ENCODE measurements at regions not wholly inside any gene's neighbourhood (a gene's known extent, or its start where the extent isn't known, plus 50 kb on each side); places are given as distances from the start of the nearest gene placed in this dataset.

DNA sequence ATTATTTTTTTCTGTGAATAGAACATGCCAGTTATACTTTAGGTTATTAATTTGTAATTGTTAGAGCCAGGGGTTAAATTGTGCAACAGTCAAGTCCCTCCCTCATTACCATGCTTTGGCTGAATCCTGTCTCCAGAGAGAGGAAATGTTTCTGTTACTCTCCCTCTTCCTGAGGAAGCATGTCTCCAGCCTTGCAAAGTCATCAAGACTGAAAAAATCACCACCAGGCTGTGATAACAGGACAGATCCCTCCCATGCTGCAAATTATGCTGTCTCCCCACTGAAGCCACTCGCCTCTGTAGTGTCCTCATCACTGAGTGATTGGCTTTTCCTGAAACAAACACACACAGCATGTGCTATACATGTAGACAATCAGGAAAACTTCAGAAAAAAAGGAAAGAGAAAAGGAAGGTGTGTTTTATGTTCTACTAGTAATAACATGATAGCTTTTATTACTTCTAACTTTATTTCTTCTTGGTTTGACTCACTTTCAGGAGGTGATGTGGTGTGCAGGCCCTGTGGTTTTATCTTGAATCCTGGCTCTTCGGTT, 290.0 kb upstream of the JAG1 start:
- H3F3A ChIP-seq (replicated peaks; ENCODE audit: insufficient read depth): no peaks in the 10 kb centered on the region
- H3K9me2 ChIP-seq: no peaks in the 10 kb centered on the region
- no peak overlapping the region for H3K4me3 ChIP-seq (ENCODE audit: low read depth in 2 of 2, low read length in 1 of 2)
- no peak for DNase-seq
- H3K27ac ChIP-seq (ENCODE audit: low read depth in 2 of 2, low read length in 1 of 2): no peak overlapping the region
- no peaks in the 10 kb centered on the region for H3K79me2 ChIP-seq (ENCODE audit: insufficient read depth)
- H3K4me2 ChIP-seq: no peak overlapping the region
- TF ChIP-seq JUND (IDR thresholded peaks at IDR 0.05) (no peak), EZH2phosphoT487 (IDR thresholded peaks at IDR 0.05; ENCODE audit: borderline replicate concordance, low read depth) (no peak), SMC3 (IDR thresholded peaks at IDR 0.05; ENCODE audit: low read depth, low read length) (no peak), GATA2 (CRISPR knock-in tag; IDR thresholded peaks at IDR 0.05) (no peak), USF1 (IDR thresholded peaks at IDR 0.05; ENCODE audit: borderline replicate concordance, low read depth) (no peak)
- 77% methylated on average over 2 of the region's 2 CpGs for WGBS (ENCODE audit: low lambda C conversion rate)
- H3K4me1 ChIP-seq (ENCODE audit: control insufficient read depth in 1 of 2, insufficient read depth in 2 of 2, low read depth in 1 of 2, low read length in 1 of 2): no peaks in the 10 kb centered on the region
- no peaks in the 10 kb centered on the region for H3K9me3 ChIP-seq
- H4K20me1 ChIP-seq (ENCODE audit: insufficient read depth): no peaks in the 10 kb centered on the region
- H3K36me3 ChIP-seq (replicated peaks in 1 of 2; ENCODE audit: control insufficient read depth in 1 of 2, insufficient read depth in 2 of 2, low read length in 1 of 2): no peaks in the 10 kb centered on the region
- no peak overlapping the region for H2AFZ ChIP-seq (ENCODE audit: low read depth)
- POLR2A ChIA-PET: no interaction called here
- CTCF ChIA-PET: no interaction called here
- no peak overlapping the region for H3K9ac ChIP-seq
- no peaks in the 10 kb centered on the region for H3K27me3 ChIP-seq (ENCODE audit: insufficient read depth)

- Histone ChIP-seq H3K9ac (no peak overlapping the region), H3K4me3 (ENCODE audit: low read depth in 2 of 2, low read length in 1 of 2) (no peak overlapping the region), H3K79me2 (ENCODE audit: insufficient read depth) (no peaks in the 10 kb centered on the region), H3K9me2 (no peaks in the 10 kb centered on the region), H4K20me1 (ENCODE audit: insufficient read depth) (no peaks in the 10 kb centered on the region), H3K27ac (ENCODE audit: low read depth in 2 of 2, low read length in 1 of 2) (no peak overlapping the region), H3K9me3 (no peaks in the 10 kb centered on the region), H3K36me3 (replicated peaks in 1 of 2; ENCODE audit: control insufficient read depth in 1 of 2, insufficient read depth in 2 of 2, low read length in 1 of 2) (no peaks in the 10 kb centered on the region), H3K4me2 (no peak overlapping the region), H3K27me3 (ENCODE audit: insufficient read depth) (no peaks in the 10 kb centered on the region), H3F3A (replicated peaks; ENCODE audit: insufficient read depth) (no peaks in the 10 kb centered on the region), H3K4me1 (ENCODE audit: control insufficient read depth in 1 of 2, insufficient read depth in 2 of 2, low read depth in 1 of 2, low read length in 1 of 2) (no peaks in the 10 kb centered on the region), H2AFZ (ENCODE audit: low read depth) (no peak overlapping the region)
- ChIA-PET POLR2A (no interaction called here), CTCF (no interaction called here)
- DNase-seq: no peak
- WGBS (ENCODE audit: low lambda C conversion rate): 70% methylated on average over 4 of the region's 4 CpGs
- TF ChIP-seq RAD21 (IDR thresholded peaks at IDR 0.05; ENCODE audit: low read length): no peak
- TF ChIP-seq GATA2 (CRISPR knock-in tag; IDR thresholded peaks at IDR 0.05): no peak
- no peak for TF ChIP-seq MXI1 (IDR thresholded peaks at IDR 0.05; ENCODE audit: low read depth, low read length)
These were observed 292.2 kb upstream of the JAG1 start for GRCh38 chr20:10965936-10966470.

DNA sequence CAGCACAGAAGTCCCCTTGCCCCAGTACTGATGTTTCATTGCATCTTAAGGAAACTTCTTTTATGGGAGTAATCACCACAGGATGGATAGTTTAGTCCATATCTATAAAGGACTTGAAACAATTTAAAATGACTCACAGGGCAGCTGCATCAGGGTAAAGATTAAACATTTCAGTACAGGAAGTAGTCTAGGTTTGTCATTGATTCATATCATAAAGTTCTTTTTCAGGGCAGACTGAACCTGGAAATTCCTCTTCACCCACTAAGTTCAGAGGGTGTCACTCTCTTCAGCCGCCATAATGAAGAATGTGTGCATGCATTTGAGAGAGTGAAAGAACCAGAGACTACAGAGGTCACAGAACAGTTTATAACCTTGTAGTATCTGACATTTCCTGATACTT, 296.3 kb upstream of the JAG1 start:
- Histone ChIP-seq H3K27ac (ENCODE audit: low read depth in 2 of 2, low read length in 1 of 2) (peak overlapping the region in 1 of 2 experiments; percentile 35; a peak in 1 of 4 replicates), H3F3A (replicated peaks; ENCODE audit: insufficient read depth) (no peaks in the 10 kb centered on the region), H3K9me3 (no peaks in the 10 kb centered on the region), H3K36me3 (replicated peaks in 1 of 2; ENCODE audit: control insufficient read depth in 1 of 2, insufficient read depth in 2 of 2, low read length in 1 of 2) (no peaks in the 10 kb centered on the region), H3K4me3 (ENCODE audit: low read depth in 2 of 2, low read length in 1 of 2) (no peak overlapping the region), H3K4me1 (ENCODE audit: control insufficient read depth in 1 of 2, insufficient read depth in 2 of 2, low read depth in 1 of 2, low read length in 1 of 2) (no peaks in the 10 kb centered on the region), H3K79me2 (ENCODE audit: insufficient read depth) (no peaks in the 10 kb centered on the region), H3K27me3 (ENCODE audit: insufficient read depth) (no peaks in the 10 kb centered on the region), H3K9me2 (no peaks in the 10 kb centered on the region), H3K4me2 (no peak overlapping the region), H4K20me1 (ENCODE audit: insufficient read depth) (no peaks in the 10 kb centered on the region), H2AFZ (ENCODE audit: low read depth) (peak overlapping the region; percentile 44; the same call in 1 of the 2 replicates), H3K9ac (no peak overlapping the region)
- ChIA-PET POLR2A (no interaction called here), CTCF (no interaction called here)
- WGBS (ENCODE audit: low lambda C conversion rate): 47% methylated on average over 1 of the region's 1 CpG
- DNase-seq: no peak
- 0 out of 2 replicates have a peak, but pooled peaks have one; percentile 35 for TF ChIP-seq RXRA (IDR thresholded peaks at IDR 0.05; ENCODE audit: borderline replicate concordance, low read depth)
- no peak for TF ChIP-seq ELF1 (IDR thresholded peaks at IDR 0.05)
- peak; percentile 16; the same call in 1 of the 2 replicates for TF ChIP-seq FOSL2 (IDR thresholded peaks at IDR 0.05; ENCODE audit: borderline replicate concordance, low read depth)
- TF ChIP-seq USF1 (IDR thresholded peaks at IDR 0.05; ENCODE audit: borderline replicate concordance, low read depth): no peak
- TF ChIP-seq SMC3 (IDR thresholded peaks at IDR 0.05; ENCODE audit: low read depth, low read length): no peak
- no peak for TF ChIP-seq EP300 (IDR thresholded peaks at IDR 0.05; ENCODE audit: borderline replicate concordance in 1 of 2, low read depth in 1 of 2, low read length in 1 of 2)
- 0 out of 2 replicates have a peak, but pooled peaks have one; percentile 30 for TF ChIP-seq JUND (IDR thresholded peaks at IDR 0.05)
- TF ChIP-seq ZBTB33 (IDR thresholded peaks at IDR 0.05; ENCODE audit: borderline replicate concordance, low read depth): no peak
- TF ChIP-seq REST (IDR thresholded peaks at IDR 0.05; ENCODE audit: low read depth, low read length): no peak
- no peak for TF ChIP-seq NFIC (IDR thresholded peaks at IDR 0.05; ENCODE audit: borderline replicate concordance)
